GM13977 (cell line): ENCODE measurements at regions not wholly inside any gene's neighbourhood (a gene's known extent, or its start where the extent isn't known, plus 50 kb on each side); places are given as distances from the start of the nearest gene placed in this dataset.

Experiments
- DNase-seq: peaks from one replicate; pipeline ENCODE4 v3.0.0; 2012; ENCODE audit warnings: low spot score
- in situ Hi-C: fragments of 300-500 bp; cut with MboI; formaldehyde crosslinking; loops from one replicate; pipeline ENCODE4 v1.12.0; 2022; ENCODE audit warnings: low sequenced_read_pairs, low pct_unique_long_range_greater_than_20kb, mixed read lengths, inconsistent platforms; ENCODE audit not compliant: unreplicated experiment
- TF ChIP-seq, protein P1 (sequence below): IDR thresholded peaks from 2 replicates; pipeline ENCODE4 v1.5.1; 2012; ENCODE audit warnings: mild to moderate bottlenecking, control low read depth; ENCODE audit not compliant: insufficient read depth; ENCODE audit errors: extremely low read depth, missing control alignments

DNA sequence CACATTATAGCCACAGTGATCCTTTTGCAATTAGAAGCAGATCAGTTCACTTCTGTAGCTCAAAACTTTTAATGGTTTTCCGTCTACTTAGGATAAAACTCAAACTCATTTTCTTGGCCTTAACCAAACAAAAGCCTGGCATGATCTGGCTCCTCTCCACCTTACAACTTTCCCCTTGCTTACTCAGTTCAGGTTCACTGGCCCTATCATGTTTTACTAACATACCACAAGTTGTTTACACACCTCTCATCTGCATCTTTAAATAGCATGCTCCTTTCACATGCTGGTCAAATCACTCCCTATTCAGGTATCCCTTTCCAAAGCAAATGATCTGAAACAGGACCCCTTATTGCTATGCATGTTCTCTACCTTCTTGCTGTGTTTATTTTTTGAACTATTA, 191.4 kb upstream of the FAM83B start:
- TF ChIP-seq, protein P1, sequence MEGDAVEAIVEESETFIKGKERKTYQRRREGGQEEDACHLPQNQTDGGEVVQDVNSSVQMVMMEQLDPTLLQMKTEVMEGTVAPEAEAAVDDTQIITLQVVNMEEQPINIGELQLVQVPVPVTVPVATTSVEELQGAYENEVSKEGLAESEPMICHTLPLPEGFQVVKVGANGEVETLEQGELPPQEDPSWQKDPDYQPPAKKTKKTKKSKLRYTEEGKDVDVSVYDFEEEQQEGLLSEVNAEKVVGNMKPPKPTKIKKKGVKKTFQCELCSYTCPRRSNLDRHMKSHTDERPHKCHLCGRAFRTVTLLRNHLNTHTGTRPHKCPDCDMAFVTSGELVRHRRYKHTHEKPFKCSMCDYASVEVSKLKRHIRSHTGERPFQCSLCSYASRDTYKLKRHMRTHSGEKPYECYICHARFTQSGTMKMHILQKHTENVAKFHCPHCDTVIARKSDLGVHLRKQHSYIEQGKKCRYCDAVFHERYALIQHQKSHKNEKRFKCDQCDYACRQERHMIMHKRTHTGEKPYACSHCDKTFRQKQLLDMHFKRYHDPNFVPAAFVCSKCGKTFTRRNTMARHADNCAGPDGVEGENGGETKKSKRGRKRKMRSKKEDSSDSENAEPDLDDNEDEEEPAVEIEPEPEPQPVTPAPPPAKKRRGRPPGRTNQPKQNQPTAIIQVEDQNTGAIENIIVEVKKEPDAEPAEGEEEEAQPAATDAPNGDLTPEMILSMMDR: no peak
- no peak for DNase-seq
- in situ Hi-C loops: no loop called here

DNA sequence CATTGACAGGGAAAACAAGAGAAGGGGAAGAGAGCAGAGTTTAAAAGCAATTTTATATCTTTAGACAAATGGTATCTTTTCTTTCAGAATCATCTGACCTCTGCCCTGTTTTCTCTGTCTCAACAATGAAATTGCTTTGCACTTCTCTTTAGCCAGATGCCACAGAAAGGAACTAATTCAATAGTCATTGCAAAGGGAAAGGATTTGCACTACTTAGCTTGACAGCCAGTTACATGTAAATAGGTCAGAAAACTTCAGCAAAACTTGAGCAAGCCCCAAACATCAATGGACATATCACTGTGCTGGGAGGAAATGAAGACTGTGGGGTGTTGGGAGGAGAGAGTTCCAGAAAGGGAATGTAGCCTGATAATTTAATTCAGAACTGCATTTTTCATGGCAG, 181.3 kb upstream of the FAM83B start:
- TF ChIP-seq, protein P1: no peak
- no peak for DNase-seq
- in situ Hi-C loops: no loop called here

DNA sequence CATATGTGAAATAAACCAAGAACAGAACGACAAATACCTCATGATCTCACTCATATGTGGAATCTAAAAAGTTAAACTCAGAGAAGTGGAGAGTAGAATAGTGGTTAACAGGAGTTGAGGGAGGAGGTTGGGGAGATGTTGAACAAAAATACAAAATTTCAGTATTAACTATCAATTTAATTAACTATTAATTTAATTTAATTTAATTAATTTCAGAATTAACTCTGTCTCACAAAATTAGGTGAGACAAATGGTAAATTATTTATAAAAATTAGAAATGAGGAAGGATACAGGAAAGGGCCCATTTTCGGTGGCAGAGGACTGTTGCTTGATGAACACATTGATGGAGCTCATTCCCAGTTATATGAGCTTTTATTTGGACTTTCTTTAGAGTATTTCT, 166.0 kb upstream of the FAM83B start:
- in situ Hi-C loops: no loop called here
- TF ChIP-seq, protein P1: no peak
- DNase-seq: no peak

DNA sequence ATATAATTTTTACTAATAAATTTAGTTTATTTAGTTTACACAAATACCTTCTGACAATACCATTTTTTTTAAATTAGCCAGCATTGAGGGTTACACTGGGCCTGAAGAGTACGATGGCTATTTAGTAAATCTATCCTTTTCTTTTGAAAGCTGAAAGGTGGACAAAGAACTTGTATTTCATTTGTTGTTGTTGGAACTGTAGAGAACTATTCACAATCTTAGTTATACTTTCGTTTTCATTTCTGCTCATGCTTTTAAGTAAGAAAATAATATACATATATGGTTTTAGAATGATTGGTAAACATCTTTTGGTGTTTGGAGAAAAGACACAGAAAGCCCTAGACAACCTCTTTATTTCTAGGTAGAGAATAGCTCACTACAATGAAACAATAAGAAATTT, 165.3 kb upstream of the FAM83B start:
- in situ Hi-C loops: no loop called here
- TF ChIP-seq, protein P1: no peak
- DNase-seq: no peak

DNA sequence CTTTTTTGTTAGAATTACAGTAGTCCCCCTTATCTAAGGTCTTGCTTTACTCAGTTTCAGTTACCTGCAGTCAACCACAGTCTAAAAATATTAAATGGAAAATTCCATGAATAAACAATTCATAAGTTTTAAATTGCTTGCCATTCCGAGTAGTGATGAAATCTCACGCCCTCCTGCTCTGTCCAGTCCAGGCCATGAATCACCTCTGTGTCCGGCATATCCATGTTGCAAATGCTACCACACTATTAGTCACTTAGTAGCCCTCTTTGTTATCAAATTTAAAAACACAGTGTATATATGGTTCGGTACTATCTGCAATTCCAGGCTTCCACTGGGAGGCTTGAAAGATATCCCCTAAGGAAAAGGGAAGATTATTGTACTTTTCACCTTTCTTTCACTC, 164.6 kb upstream of the FAM83B start:
- TF ChIP-seq, protein P1: no peak
- in situ Hi-C loops: no loop called here
- DNase-seq: no peak

DNA sequence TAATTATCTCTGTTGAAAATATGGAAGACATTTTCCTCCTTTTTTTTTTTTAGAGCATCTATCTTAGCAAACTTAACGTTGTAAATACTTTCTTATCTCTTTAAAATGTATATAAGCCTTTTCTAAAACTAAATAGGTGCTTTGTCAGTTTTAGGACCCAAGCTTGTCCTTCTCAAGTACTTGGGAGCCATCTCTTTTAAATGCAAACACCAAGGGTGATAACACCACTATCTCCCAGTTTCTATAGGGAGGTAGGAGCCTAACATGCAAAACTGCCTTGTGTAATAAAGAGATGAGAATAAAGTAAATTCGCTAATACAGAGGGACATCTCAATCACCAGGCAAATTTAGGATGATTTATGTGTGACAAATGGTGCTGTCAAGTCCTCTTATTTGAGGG, 157.0 kb upstream of the FAM83B start:
- in situ Hi-C loops: no loop called here
- DNase-seq: no peak
- TF ChIP-seq, protein P1: no peak

DNA sequence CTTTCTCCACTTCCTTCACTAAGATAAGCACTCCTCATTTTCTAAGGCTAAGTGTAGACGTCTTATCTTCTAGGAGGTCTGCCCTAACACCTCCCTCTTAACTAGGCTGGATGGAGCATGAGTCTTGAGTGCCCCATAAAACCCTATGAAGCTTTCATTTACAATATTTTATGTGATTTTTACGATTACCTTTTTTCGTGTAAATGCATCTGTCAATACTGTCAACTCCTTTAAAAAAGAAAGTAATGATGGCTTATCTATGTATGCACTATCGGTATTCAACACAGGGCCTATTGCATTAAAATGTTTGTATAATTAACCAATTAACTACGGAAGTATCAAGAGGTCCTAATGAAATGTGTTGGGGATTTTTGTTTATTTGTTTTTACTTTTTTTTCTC, 156.0 kb upstream of the FAM83B start:
- in situ Hi-C loops: no loop called here
- no peak for DNase-seq
- TF ChIP-seq, protein P1: no peak
